Activated naive CD4-positive, alpha-beta T cell treated with anti-CD3 and anti-CD28 coated beads for 36 hours (primary cell): ENCODE measurements at regions not wholly inside any gene's neighbourhood (a gene's known extent, or its start where the extent isn't known, plus 50 kb on each side); places are given as distances from the start of the nearest gene placed in this dataset.
"Not testable (repeated sequence)": the region's sequence is repeated elsewhere in the genome, so short reads cannot be mapped to it uniquely, and the experiment has no call there.

ENCODE experiments used
- CTCF ChIA-PET: fragments of 350-600 bp; sonication (Branson Sonifier 250); formaldehyde crosslinking; loops from one replicate; lab custom pipeline; 2021; ENCODE audit warnings: antibody characterized with exemption; lab: Charles Lee
- DNase-seq: peaks from one replicate; pipeline ENCODE4 v3.0.0-alpha.2; 2020
- H3K27ac Mint-ChIP-seq: one replicate; pipeline ENCODE4 v1.8.0; 2021; ENCODE audit warnings: mild to moderate bottlenecking, mixed read lengths
- H3K27me3 Mint-ChIP-seq: one replicate; pipeline ENCODE4 v1.8.0; 2021; ENCODE audit warnings: low read depth, mixed read lengths
- H3K36me3 Mint-ChIP-seq: one replicate; pipeline ENCODE4 v1.8.0; 2021; ENCODE audit warnings: low read depth, mixed read lengths
- H3K4me1 Mint-ChIP-seq: one replicate; pipeline ENCODE4 v1.8.0; 2021; ENCODE audit warnings: low read depth, mixed read lengths
- H3K4me3 Mint-ChIP-seq: one replicate; pipeline ENCODE4 v1.8.0; 2021; ENCODE audit warnings: mild to moderate bottlenecking, moderate library complexity, mixed read lengths
- H3K9me3 Mint-ChIP-seq: one replicate; pipeline ENCODE4 v1.8.0; 2021; ENCODE audit warnings: mixed read lengths
- intact Hi-C: fragments of 100-400 bp; cut with micrococcal nuclease; formaldehyde crosslinking; loops from one replicate; pipeline ENCODE4 v1.15.1; 2023

GRCh38 chr3:118799303-118799702 is 235.3 kb downstream of the IGSF11 start:
- DNase-seq, result no peak
- Mint-ChIP-seq H3K4me1 (no peaks in the 10 kb centered on the region), H3K36me3 (no peaks in the 10 kb centered on the region), H3K9me3 (no peaks in the 10 kb centered on the region), H3K27me3 (no peaks in the 10 kb centered on the region), H3K4me3 (no peak overlapping the region), H3K27ac (no peak overlapping the region)
- intact Hi-C loops, result no loop called here
- CTCF ChIA-PET, result no interaction called here

GRCh38 chr3:118801899-118802298 is 232.7 kb downstream of the IGSF11 start:
- CTCF ChIA-PET, result no interaction called here
- Mint-ChIP-seq H3K27me3 (no peaks in the 10 kb centered on the region), H3K36me3 (no peaks in the 10 kb centered on the region), H3K9me3 (no peaks in the 10 kb centered on the region), H3K4me1 (no peaks in the 10 kb centered on the region), H3K4me3 (no peak overlapping the region), H3K27ac (no peak overlapping the region)
- DNase-seq, result no peak
- intact Hi-C loops, result no loop called here

GRCh38 chr3:118802325-118803095 is 232.1 kb downstream of the IGSF11 start:
- no peaks in the 10 kb centered on the region for H3K4me1 Mint-ChIP-seq
- intact Hi-C loops, result no loop called here
- no peak overlapping the region for H3K4me3 Mint-ChIP-seq
- CTCF ChIA-PET, result interaction anchor here (0.7 kb wide), 1 partner anchor 14 kb away, joined by 4 read pairs; no protein-coding TSS in a partner anchor
- H3K36me3 Mint-ChIP-seq, result no peaks in the 10 kb centered on the region
- H3K9me3 Mint-ChIP-seq, result no peaks in the 10 kb centered on the region
- H3K27me3 Mint-ChIP-seq, result no peaks in the 10 kb centered on the region
- no peak for DNase-seq
- no peak overlapping the region for H3K27ac Mint-ChIP-seq

GRCh38 chr3:118803096-118803476 is 231.6 kb downstream of the IGSF11 start:
- intact Hi-C loops, result no loop called here
- Mint-ChIP-seq H3K9me3 (no peaks in the 10 kb centered on the region), H3K4me1 (no peaks in the 10 kb centered on the region), H3K36me3 (no peaks in the 10 kb centered on the region), H3K27me3 (no peaks in the 10 kb centered on the region), H3K4me3 (no peak overlapping the region), H3K27ac (no peak overlapping the region)
- CTCF ChIA-PET, result interaction anchor here (0.7 kb wide), 1 partner anchor 14 kb away, joined by 4 read pairs; no protein-coding TSS in a partner anchor
- no peak for DNase-seq

- Mint-ChIP-seq H3K4me1 (no peaks in the 10 kb centered on the region), H3K36me3 (no peaks in the 10 kb centered on the region), H3K27ac (no peak overlapping the region), H3K27me3 (no peaks in the 10 kb centered on the region), H3K4me3 (no peak overlapping the region), H3K9me3 (no peaks in the 10 kb centered on the region)
- intact Hi-C loops, result no loop called here
- CTCF ChIA-PET, result interaction anchor here (1.1 to 1.8 kb wide), 3 partner anchors 12 to 59 kb away, joined by 4 to 6 read pairs (median 4); no protein-coding TSS in a partner anchor
- DNase-seq, result no peak
These were observed 229.6 kb downstream of the IGSF11 start for GRCh38 chr3:118805007-118805406.

GRCh38 chr3:118806423-118806822 is 228.2 kb downstream of the IGSF11 start:
- no peak overlapping the region for H3K27ac Mint-ChIP-seq
- H3K27me3 Mint-ChIP-seq, result peaks cover 5% of the 10 kb centered on the region
- DNase-seq, result no peak
- intact Hi-C loops, result no loop called here
- no peaks in the 10 kb centered on the region for H3K36me3 Mint-ChIP-seq
- CTCF ChIA-PET, result interaction anchor here (1.4 to 1.8 kb wide), 2 partner anchors 10 to 12 kb away, joined by 4 to 6 read pairs; no protein-coding TSS in a partner anchor
- no peaks in the 10 kb centered on the region for H3K9me3 Mint-ChIP-seq
- H3K4me1 Mint-ChIP-seq, result no peaks in the 10 kb centered on the region
- H3K4me3 Mint-ChIP-seq, result no peak overlapping the region

- H3K9me3 Mint-ChIP-seq, H3K4me1 Mint-ChIP-seq, H3K27ac Mint-ChIP-seq, CTCF ChIA-PET, DNase-seq, H3K4me3 Mint-ChIP-seq, H3K36me3 Mint-ChIP-seq, H3K27me3 Mint-ChIP-seq, intact Hi-C loops: not testable (repeated sequence)
These were observed 227.3 kb downstream of the IGSF11 start for GRCh38 chr3:118807349-118807748.

GRCh38 chr3:118808723-118809122 is 225.9 kb downstream of the IGSF11 start:
- Mint-ChIP-seq H3K9me3 (no peaks in the 10 kb centered on the region), H3K27ac (no peak overlapping the region), H3K4me3 (no peak overlapping the region), H3K4me1 (no peaks in the 10 kb centered on the region), H3K27me3 (peaks cover 5% of the 10 kb centered on the region), H3K36me3 (no peaks in the 10 kb centered on the region)
- no peak for DNase-seq
- intact Hi-C loops, result no loop called here
- CTCF ChIA-PET, result interaction anchor here (1.3 kb wide), 1 partner anchor 10 kb away, joined by 3 read pairs; no protein-coding TSS in a partner anchor

GRCh38 chr3:118809696-118810498 is 224.7 kb downstream of the IGSF11 start:
- intact Hi-C loops, result no loop called here
- CTCF ChIA-PET, result interaction anchor here (1.3 kb wide), 1 partner anchor 9 kb away, joined by 3 read pairs; no protein-coding TSS in a partner anchor

GRCh38 chr3:118810499-118811035 is 224.1 kb downstream of the IGSF11 start:
- H3K4me3 Mint-ChIP-seq, result no peak overlapping the region
- intact Hi-C loops, result no loop called here
- H3K9me3 Mint-ChIP-seq, result no peaks in the 10 kb centered on the region
- no peak overlapping the region for H3K27ac Mint-ChIP-seq
- peaks cover 5% of the 10 kb centered on the region for H3K27me3 Mint-ChIP-seq
- CTCF ChIA-PET, result no interaction called here
- H3K4me1 Mint-ChIP-seq, result no peaks in the 10 kb centered on the region
- no peak for DNase-seq
- no peaks in the 10 kb centered on the region for H3K36me3 Mint-ChIP-seq

More at GRCh38 chr3:118809696-118810498, 224.7 kb downstream of the IGSF11 start:
- no peak overlapping the region for H3K27ac Mint-ChIP-seq
- no peak for DNase-seq
- H3K9me3 Mint-ChIP-seq, result no peaks in the 10 kb centered on the region
- no peak overlapping the region for H3K4me3 Mint-ChIP-seq
- peaks cover 5% of the 10 kb centered on the region for H3K27me3 Mint-ChIP-seq
- no peaks in the 10 kb centered on the region for H3K36me3 Mint-ChIP-seq
- H3K4me1 Mint-ChIP-seq, result no peaks in the 10 kb centered on the region

GRCh38 chr3:118811236-118811732 is 223.4 kb downstream of the IGSF11 start:
- CTCF ChIA-PET, result no interaction called here
- Mint-ChIP-seq H3K9me3 (no peaks in the 10 kb centered on the region), H3K4me3 (no peak overlapping the region), H3K27me3 (peaks cover 5% of the 10 kb centered on the region), H3K27ac (no peak overlapping the region), H3K4me1 (no peaks in the 10 kb centered on the region), H3K36me3 (no peaks in the 10 kb centered on the region)
- intact Hi-C loops, result no loop called here
- no peak for DNase-seq

GRCh38 chr3:118813472-118813871 is 221.2 kb downstream of the IGSF11 start:
- no peak for DNase-seq
- Mint-ChIP-seq H3K27me3 (peaks cover 8% of the 10 kb centered on the region), H3K9me3 (no peaks in the 10 kb centered on the region), H3K4me1 (no peaks in the 10 kb centered on the region), H3K36me3 (no peaks in the 10 kb centered on the region), H3K4me3 (no peak overlapping the region), H3K27ac (no peak overlapping the region)
- CTCF ChIA-PET, result interaction anchor here (1.0 to 1.6 kb wide), 2 partner anchors 109 to 285 kb away, joined by 3 read pairs; no protein-coding TSS in a partner anchor
- intact Hi-C loops, result no loop called here
